Fibroblast of lung (primary cell): ENCODE measurements at regions not wholly inside any gene's neighbourhood (a gene's known extent, or its start where the extent isn't known, plus 50 kb on each side); places are given as distances from the start of the nearest gene placed in this dataset.

ENCODE experiments used
- DNase-seq, 2 donors: peaks; one replicate each; pipeline versions ENCODE4 v3.0.0 to v3.0.0-alpha.2; 2010; ENCODE audit warnings: low read depth in 2 of 2
- H2AFZ ChIP-seq: 2 replicates; pipeline ENCODE4 v1.5.1; 2012; ENCODE audit warnings: low read length, control low read depth, inconsistent platforms
- H3K27ac ChIP-seq: 2 replicates; pipeline ENCODE4 v1.5.1; 2011; ENCODE audit warnings: low read length, control low read depth; ENCODE audit not compliant: insufficient read depth
- H3K27me3 ChIP-seq: 2 replicates; pipeline ENCODE4 v1.5.1; 2011; ENCODE audit warnings: mild to moderate bottlenecking, low read length; ENCODE audit not compliant: control insufficient read depth, insufficient read depth
- H3K36me3 ChIP-seq: 2 replicates; pipeline ENCODE4 v1.5.1; 2011; ENCODE audit warnings: low read length; ENCODE audit not compliant: control insufficient read depth, insufficient read depth
- H3K4me1 ChIP-seq: 2 replicates; pipeline ENCODE4 v1.5.1; 2011; ENCODE audit warnings: low read length; ENCODE audit not compliant: control insufficient read depth, insufficient read depth; ENCODE audit errors: extremely low read depth
- H3K4me2 ChIP-seq: 2 replicates; pipeline ENCODE4 v1.5.1; 2011; ENCODE audit warnings: low read length, control low read depth; ENCODE audit not compliant: insufficient read depth; ENCODE audit errors: extremely low read depth
- H3K4me3 ChIP-seq, 4 experiments: fragments of 200-600 bp in 1 of 4; sonication (generic) in 1 of 4; replicated peaks in 1 of 4; 2 replicates each; pipeline ENCODE4 v1.5.1; 2011 to 2016; ENCODE audit warnings: low read length in 4 of 4, low read depth in 3 of 4, mild to moderate bottlenecking in 3 of 4, control low read depth in 2 of 4, inconsistent platforms in 1 of 4, mixed read lengths in 1 of 4; ENCODE audit not compliant: insufficient read depth in 1 of 4; ENCODE audit errors: control extremely low read depth in 1 of 4
- H3K79me2 ChIP-seq: 2 replicates; pipeline ENCODE4 v1.5.1; 2012; ENCODE audit warnings: mild to moderate bottlenecking, low read length, inconsistent platforms; ENCODE audit not compliant: control insufficient read depth, insufficient read depth
- H3K9ac ChIP-seq: 2 replicates; pipeline ENCODE4 v1.5.1; 2011; ENCODE audit warnings: mild to moderate bottlenecking, low read length, control low read depth; ENCODE audit not compliant: insufficient read depth
- H3K9me3 ChIP-seq: 2 replicates; pipeline ENCODE4 v1.5.1; 2012; ENCODE audit warnings: low read depth, low read length; ENCODE audit not compliant: control insufficient read depth, insufficient read depth
- H4K20me1 ChIP-seq: 2 replicates; pipeline ENCODE4 v1.5.1; 2011; ENCODE audit warnings: low read length; ENCODE audit not compliant: control insufficient read depth, insufficient read depth; ENCODE audit errors: extremely low read depth
- CTCF ChIP-seq, 2 donors: IDR thresholded peaks in 1 of 2; conservative IDR thresholded peaks in 1 of 2; 1 replicate in 1 of 2; 2 replicates in 1 of 2; pipeline ENCODE4 v1.5.1; 2011 to 2012; ENCODE audit warnings: low read length in 2 of 2, control low read depth in 1 of 2, inconsistent platforms in 1 of 2, low read depth in 1 of 2, mild to moderate bottlenecking in 1 of 2
- EZH2 ChIP-seq: IDR thresholded peaks from 2 replicates; pipeline ENCODE4 v1.5.1; 2012; ENCODE audit warnings: low read length, control low read depth, mild to moderate bottlenecking; ENCODE audit errors: missing control alignments

- no peaks in the 10 kb centered on the region for H3K27me3 ChIP-seq
- no peaks in the 10 kb centered on the region for H4K20me1 ChIP-seq
- H3K4me2 ChIP-seq = no peak overlapping the region
- no peaks in the 10 kb centered on the region for H3K9me3 ChIP-seq
- no peak overlapping the region for H3K4me3 ChIP-seq
- DNase-seq = peak; percentile 74 to 93
- peaks cover 15% of the 10 kb centered on the region for H3K4me1 ChIP-seq
- no peak overlapping the region for H2AFZ ChIP-seq
- TF ChIP-seq EZH2 (no peak), CTCF (conservative IDR thresholded peaks at IDR 0.05 in 1 of 2, IDR thresholded peaks at IDR 0.05 in 1 of 2; ENCODE audit: low read depth in 1 of 2, low read length in 2 of 2) (no peak)
- H3K27ac ChIP-seq = no peak overlapping the region
- no peaks in the 10 kb centered on the region for H3K36me3 ChIP-seq
- H3K79me2 ChIP-seq = no peaks in the 10 kb centered on the region
- no peak overlapping the region for H3K9ac ChIP-seq
These were observed 202.2 kb upstream of the CDYL start for GRCh38 chr6:4574007-4574406.

- Histone ChIP-seq H3K9ac (no peak overlapping the region), H4K20me1 (no peaks in the 10 kb centered on the region), H3K4me1 (peaks cover 10% of the 10 kb centered on the region), H3K27me3 (no peaks in the 10 kb centered on the region), H3K27ac (no peak overlapping the region), H3K36me3 (no peaks in the 10 kb centered on the region), H3K4me3 (no peak overlapping the region), H2AFZ (no peak overlapping the region), H3K4me2 (no peak overlapping the region), H3K79me2 (no peaks in the 10 kb centered on the region), H3K9me3 (no peaks in the 10 kb centered on the region)
- TF ChIP-seq CTCF (conservative IDR thresholded peaks at IDR 0.05 in 1 of 2, IDR thresholded peaks at IDR 0.05 in 1 of 2; ENCODE audit: low read depth in 1 of 2, low read length in 2 of 2) = no peak
- TF ChIP-seq EZH2 = no peak
- no peak for DNase-seq
These were observed 205.2 kb upstream of the CDYL start for GRCh38 chr6:4571011-4571410.

GRCh38 chr6:4568138-4568537 is 208.1 kb upstream of the CDYL start:
- H3K4me3 ChIP-seq = no peak overlapping the region
- no peak for DNase-seq
- no peak overlapping the region for H2AFZ ChIP-seq
- no peaks in the 10 kb centered on the region for H3K36me3 ChIP-seq
- no peak overlapping the region for H3K9ac ChIP-seq
- H3K4me2 ChIP-seq = no peak overlapping the region
- no peaks in the 10 kb centered on the region for H4K20me1 ChIP-seq
- H3K9me3 ChIP-seq = no peaks in the 10 kb centered on the region
- no peak overlapping the region for H3K27ac ChIP-seq
- TF ChIP-seq CTCF (conservative IDR thresholded peaks at IDR 0.05 in 1 of 2, IDR thresholded peaks at IDR 0.05 in 1 of 2; ENCODE audit: low read depth in 1 of 2, low read length in 2 of 2) = no peak
- TF ChIP-seq EZH2 = no peak
- H3K79me2 ChIP-seq = no peaks in the 10 kb centered on the region
- H3K27me3 ChIP-seq = no peaks in the 10 kb centered on the region
- peaks cover 4% of the 10 kb centered on the region for H3K4me1 ChIP-seq
